ENCODE measurements at regions not wholly inside any gene's neighbourhood (a gene's known extent, or its start where the extent isn't known, plus 50 kb on each side); places are given as distances from the start of the nearest gene placed in this dataset.

DNA sequence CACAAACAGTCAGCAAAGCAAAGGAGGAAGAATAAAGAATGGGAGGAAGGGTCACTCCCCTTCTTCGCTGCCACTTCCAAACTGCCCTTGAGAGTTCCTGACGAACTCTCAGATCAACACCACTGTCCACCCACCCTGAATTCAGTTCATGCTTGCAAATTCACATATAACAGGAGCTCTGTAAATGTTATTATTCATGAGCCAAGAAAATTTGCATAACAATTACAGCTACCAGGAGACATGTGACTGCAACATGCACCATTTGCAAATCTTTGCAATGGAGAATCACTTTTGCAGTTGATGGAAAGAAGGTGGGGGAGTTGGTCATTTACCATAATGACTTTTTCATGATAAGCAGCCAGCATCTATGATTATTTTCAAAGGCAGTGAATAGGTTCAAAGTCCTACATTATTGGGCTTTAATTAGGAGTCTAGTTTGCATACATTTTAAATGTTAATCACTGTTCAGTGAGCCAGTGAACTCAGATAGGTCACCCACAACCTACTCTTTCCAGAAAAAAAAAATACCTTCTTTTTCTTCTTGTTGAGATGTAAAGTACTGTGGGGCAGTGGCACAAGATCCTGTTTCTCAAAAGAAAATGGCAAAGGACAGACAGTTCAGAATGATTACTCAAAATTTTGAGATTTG is 149.7 kb downstream of the CAAP1 start:
- H3K4me3 Mint-ChIP-seq: no peak overlapping the region
- no peak for DNase-seq (ENCODE audit: low read depth, low spot score)
- H3K36me3 Mint-ChIP-seq (ENCODE audit: low read depth): peaks cover 14% of the 10 kb centered on the region
- no peak overlapping the region for H3K27ac Mint-ChIP-seq (ENCODE audit: unreplicated experiment)
- peaks cover 11% of the 10 kb centered on the region for H3K9me3 Mint-ChIP-seq
- H3K4me1 Mint-ChIP-seq: peaks cover 10% of the 10 kb centered on the region
- no peak for TF ChIP-seq CTCF (conservative IDR thresholded peaks at IDR 0.05)
- peaks cover 2% of the 10 kb centered on the region for H3K27me3 Mint-ChIP-seq (ENCODE audit: low read depth)

- no peak overlapping the region for H3K4me3 Mint-ChIP-seq
- H3K36me3 Mint-ChIP-seq (ENCODE audit: low read depth): peaks cover 25% of the 10 kb centered on the region
- no peaks in the 10 kb centered on the region for H3K27me3 Mint-ChIP-seq (ENCODE audit: low read depth)
- no peak for DNase-seq (ENCODE audit: low read depth, low spot score)
- TF ChIP-seq CTCF (conservative IDR thresholded peaks at IDR 0.05): no peak
- H3K9me3 Mint-ChIP-seq: peaks cover 33% of the 10 kb centered on the region
- H3K27ac Mint-ChIP-seq (ENCODE audit: unreplicated experiment): no peak overlapping the region
- H3K4me1 Mint-ChIP-seq: no peaks in the 10 kb centered on the region
Measured at GRCh38 chr9:26735160-26735559, 157.4 kb downstream of the CAAP1 start.

GRCh38 chr9:26729187-26729586 is 163.4 kb downstream of the CAAP1 start:
- peaks cover 12% of the 10 kb centered on the region for H3K9me3 Mint-ChIP-seq
- H3K4me3 Mint-ChIP-seq: no peak overlapping the region
- no peak for DNase-seq (ENCODE audit: low read depth, low spot score)
- H3K27ac Mint-ChIP-seq (ENCODE audit: unreplicated experiment): no peak overlapping the region
- no peaks in the 10 kb centered on the region for H3K4me1 Mint-ChIP-seq
- TF ChIP-seq CTCF (conservative IDR thresholded peaks at IDR 0.05): no peak
- peaks cover 4% of the 10 kb centered on the region for H3K36me3 Mint-ChIP-seq (ENCODE audit: low read depth)
- H3K27me3 Mint-ChIP-seq (ENCODE audit: low read depth): peaks cover 7% of the 10 kb centered on the region

- H3K36me3 Mint-ChIP-seq (ENCODE audit: low read depth): no peaks in the 10 kb centered on the region
- DNase-seq (ENCODE audit: low read depth, low spot score): no peak
- H3K9me3 Mint-ChIP-seq: peaks cover 8% of the 10 kb centered on the region
- H3K27me3 Mint-ChIP-seq (ENCODE audit: low read depth): peaks cover 14% of the 10 kb centered on the region
- peaks cover 5% of the 10 kb centered on the region for H3K4me1 Mint-ChIP-seq
- no peak overlapping the region for H3K4me3 Mint-ChIP-seq
- H3K27ac Mint-ChIP-seq (ENCODE audit: unreplicated experiment): no peak overlapping the region
- TF ChIP-seq CTCF (conservative IDR thresholded peaks at IDR 0.05): no peak
Measured at GRCh38 chr9:26727471-26727870, 165.1 kb downstream of the CAAP1 start.

DNA sequence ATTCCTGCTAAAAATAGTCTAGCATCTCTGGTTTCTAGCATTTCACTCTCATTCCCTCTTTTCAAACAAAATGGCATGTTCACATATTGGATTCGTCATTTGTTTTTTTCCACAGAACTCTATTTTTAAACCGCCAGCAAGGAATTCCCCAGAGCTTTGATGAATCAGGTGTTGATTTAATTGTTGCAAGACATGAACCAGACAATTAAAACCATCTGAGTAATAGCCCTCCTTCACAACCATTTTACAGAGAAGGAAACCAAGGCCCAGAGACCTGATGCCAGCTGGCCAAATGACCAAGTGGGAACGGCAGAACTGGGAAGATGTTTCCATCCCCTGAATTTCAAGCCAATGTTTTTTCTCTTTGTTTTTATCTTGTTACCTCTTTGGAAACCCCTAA is 167.0 kb downstream of the CAAP1 start:
- Mint-ChIP-seq H3K4me1 (peaks cover 5% of the 10 kb centered on the region), H3K27ac (ENCODE audit: unreplicated experiment) (no peak overlapping the region), H3K9me3 (no peaks in the 10 kb centered on the region), H3K36me3 (ENCODE audit: low read depth) (no peaks in the 10 kb centered on the region), H3K27me3 (ENCODE audit: low read depth) (peaks cover 14% of the 10 kb centered on the region), H3K4me3 (no peak overlapping the region)
- no peak for DNase-seq (ENCODE audit: low read depth, low spot score)
- no peak for TF ChIP-seq CTCF (conservative IDR thresholded peaks at IDR 0.05)
